AG09309 (cell line): ENCODE measurements at regions not wholly inside any gene's neighbourhood (a gene's known extent, or its start where the extent isn't known, plus 50 kb on each side); places are given as distances from the start of the nearest gene placed in this dataset.
"Not testable (repeated sequence)": the region's sequence is repeated elsewhere in the genome, so short reads cannot be mapped to it uniquely, and the experiment has no call there.

Source experiments
- DNase-seq: peaks from one replicate; pipeline ENCODE4 v3.0.0-alpha.2; 2010; ENCODE audit warnings: low read depth
- H3K4me3 ChIP-seq: 2 replicates; pipeline ENCODE4 v1.5.1; 2011; ENCODE audit warnings: mild to moderate bottlenecking, low read depth, low read length, moderate library complexity; ENCODE audit not compliant: control insufficient read depth
- CTCF ChIP-seq: IDR thresholded peaks from 2 replicates; pipeline ENCODE4 v1.5.1; 2011; ENCODE audit warnings: mild to moderate bottlenecking, low read depth, low read length, inconsistent platforms; ENCODE audit not compliant: insufficient read depth, control insufficient read depth; ENCODE audit errors: missing control alignments

- no peak for DNase-seq
- TF ChIP-seq CTCF, result no peak
- no peak overlapping the region for H3K4me3 ChIP-seq
Measured at GRCh38 chr2:142718576-142719155, 158.8 kb upstream of the KYNU start.

DNA sequence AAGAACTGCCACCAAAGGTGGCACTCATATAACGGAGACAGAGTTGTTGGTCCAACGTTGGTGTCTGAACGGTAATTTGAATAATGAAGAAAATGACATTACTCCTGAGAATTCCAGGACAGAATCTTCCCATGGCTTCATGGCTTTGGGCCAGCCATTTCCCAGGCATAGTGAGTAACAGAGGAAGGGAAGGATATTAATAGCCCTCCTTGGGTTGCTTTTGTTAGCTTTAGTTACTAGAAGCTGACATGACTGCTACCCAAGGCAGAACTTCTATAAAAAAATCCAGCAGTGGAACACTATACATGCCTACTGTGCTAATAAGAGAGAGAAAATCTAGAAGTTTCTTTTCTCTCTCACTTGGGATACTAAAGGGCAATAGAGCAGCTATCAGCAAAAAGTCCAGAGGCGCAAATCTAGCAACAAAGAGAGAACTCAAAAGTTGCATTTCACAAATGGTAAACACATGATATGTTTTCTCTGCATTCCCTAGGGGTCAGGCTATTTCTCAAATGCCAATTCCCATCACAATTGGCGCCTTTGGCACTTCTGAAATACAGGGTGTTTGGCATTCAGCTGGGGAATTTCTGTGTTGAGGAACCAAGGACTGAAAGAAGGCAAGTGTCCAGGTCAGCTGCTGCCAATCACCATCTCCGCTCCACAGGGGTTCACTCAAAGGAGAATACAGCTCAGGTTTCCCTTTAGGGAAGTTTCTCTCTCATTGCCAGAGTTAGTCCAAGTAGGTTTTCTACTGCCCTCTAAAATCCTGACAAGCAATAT lies 160.8 kb upstream of the KYNU start:
- no peak for TF ChIP-seq CTCF
- H3K4me3 ChIP-seq, result no peak overlapping the region
- no peak for DNase-seq

DNA sequence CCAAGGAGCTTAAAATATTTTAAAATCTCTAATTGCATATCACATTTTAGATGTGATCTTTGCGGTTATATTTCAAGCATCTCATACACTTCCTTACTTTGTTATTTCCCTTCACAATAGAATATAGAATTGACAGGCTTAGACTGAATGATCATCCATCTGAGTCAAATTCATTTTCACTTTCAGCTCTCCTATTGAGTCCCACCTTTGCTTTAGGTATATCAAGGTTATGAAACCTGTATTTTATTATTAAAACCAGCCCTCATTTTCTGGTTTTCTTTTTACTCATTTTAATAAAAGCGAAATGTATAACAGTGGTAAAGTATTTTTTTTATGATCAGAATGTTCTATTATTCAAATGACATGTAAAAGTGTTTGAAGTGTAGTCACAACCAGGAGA lies 162.9 kb upstream of the KYNU start:
- TF ChIP-seq CTCF, result no peak
- no peak overlapping the region for H3K4me3 ChIP-seq
- no peak for DNase-seq

GRCh38 chr2:142710336-142710735 lies 167.1 kb upstream of the KYNU start:
- H3K4me3 ChIP-seq, result no peak overlapping the region
- no peak for TF ChIP-seq CTCF
- DNase-seq, result no peak

GRCh38 chr2:142707318-142707717 lies 170.1 kb upstream of the KYNU start:
- no peak overlapping the region for H3K4me3 ChIP-seq
- no peak for DNase-seq
- TF ChIP-seq CTCF, result no peak

DNA sequence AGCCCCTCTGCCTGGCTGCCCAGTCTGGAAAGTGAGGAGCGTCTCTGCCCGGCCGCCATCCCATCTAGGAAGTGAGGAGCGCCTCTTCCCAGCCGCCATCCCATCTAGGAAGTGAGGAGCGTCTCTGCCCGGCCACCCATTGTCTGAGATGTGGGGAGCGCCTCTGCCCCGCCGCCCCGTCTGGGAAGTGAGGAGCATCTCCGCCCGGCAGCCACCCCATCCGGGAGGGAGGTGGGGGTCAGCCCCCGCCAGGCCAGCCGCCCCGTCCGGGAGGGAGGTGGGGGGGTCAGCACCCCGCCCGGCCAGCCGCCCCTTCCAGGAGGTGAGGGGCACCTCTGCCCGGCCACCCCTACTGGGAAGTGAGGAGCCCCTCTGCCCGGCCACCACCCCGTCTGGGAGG lies 175.1 kb upstream of the KYNU start:
- H3K4me3 ChIP-seq, DNase-seq: not testable (repeated sequence)

DNA sequence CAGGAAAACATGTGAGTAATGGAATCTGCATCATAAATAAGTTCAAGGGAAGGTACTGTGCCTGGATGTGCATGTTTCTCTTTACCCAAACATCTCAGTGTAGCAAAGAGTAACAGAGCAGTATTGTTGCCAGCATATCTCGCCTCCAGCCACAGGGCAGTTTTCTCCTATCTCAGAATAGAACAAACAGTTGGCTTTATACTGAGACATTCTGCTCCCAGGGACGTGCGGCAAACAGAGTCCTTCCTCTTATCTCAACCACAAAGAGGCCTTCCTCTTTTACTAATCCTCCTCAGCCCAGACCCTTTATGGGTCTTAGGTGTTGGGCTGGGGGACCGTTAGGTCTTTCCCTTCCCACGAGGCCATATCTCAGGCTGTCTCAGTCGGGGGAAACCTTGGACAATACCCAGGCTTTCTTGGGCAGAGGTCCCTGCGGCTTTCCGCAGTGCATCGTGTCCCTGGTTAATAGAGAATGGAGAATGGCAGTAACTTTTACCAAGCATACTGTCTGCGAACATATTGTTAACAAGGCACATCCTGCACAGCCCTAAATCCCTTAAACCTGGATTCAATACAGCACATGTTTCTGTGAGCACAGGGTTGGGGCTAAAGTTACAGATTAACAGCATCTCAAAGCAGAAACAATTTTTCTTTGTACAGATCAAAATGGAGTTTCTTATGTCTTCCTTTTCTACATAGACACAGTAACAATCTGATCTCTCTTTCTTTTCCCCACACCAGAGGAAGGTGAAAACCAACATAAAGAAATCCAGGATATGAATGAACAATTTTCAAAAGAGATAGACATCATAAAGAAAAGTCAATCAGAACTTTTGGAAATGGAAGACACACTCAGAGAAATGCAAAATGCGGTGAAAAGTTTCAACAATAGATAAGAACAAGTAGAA lies 181.9 kb upstream of the KYNU start:
- H3K4me3 ChIP-seq, DNase-seq: not testable (repeated sequence)
